CD4-positive, alpha-beta T cell treated with Interleukin-2 at 100 ng/mL for 4 hours (primary cell): ENCODE measurements at regions not wholly inside any gene's neighbourhood (a gene's known extent, or its start where the extent isn't known, plus 50 kb on each side); places are given as distances from the start of the nearest gene placed in this dataset.
"Not testable (repeated sequence)": the region's sequence is repeated elsewhere in the genome, so short reads cannot be mapped to it uniquely, and the experiment has no call there.

Source experiments
- DNase-seq: peaks from one replicate; pipeline ENCODE4 v3.0.0-alpha.2; 2020; ENCODE audit warnings: low spot score

DNA sequence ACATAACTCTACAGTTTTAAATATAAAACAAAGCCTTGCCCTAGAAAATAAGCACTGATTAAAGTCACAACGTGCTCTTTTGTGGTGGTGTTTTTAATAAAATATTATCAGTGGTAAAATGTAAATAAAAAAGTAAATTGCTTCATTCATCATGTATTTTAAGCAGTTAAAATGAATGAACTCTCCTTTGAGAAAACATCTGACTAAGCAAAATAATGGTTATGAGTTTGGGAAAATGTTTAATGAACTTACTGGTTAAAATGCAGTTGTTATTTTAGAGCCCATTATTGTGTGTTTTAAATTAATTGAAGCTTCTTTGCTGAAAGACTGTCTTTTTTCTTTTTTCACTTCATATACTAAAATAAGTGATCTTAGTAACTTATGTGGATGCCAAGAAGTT, 1007.5 kb upstream of the ARRDC3 start:
- DNase-seq: no peak

DNA sequence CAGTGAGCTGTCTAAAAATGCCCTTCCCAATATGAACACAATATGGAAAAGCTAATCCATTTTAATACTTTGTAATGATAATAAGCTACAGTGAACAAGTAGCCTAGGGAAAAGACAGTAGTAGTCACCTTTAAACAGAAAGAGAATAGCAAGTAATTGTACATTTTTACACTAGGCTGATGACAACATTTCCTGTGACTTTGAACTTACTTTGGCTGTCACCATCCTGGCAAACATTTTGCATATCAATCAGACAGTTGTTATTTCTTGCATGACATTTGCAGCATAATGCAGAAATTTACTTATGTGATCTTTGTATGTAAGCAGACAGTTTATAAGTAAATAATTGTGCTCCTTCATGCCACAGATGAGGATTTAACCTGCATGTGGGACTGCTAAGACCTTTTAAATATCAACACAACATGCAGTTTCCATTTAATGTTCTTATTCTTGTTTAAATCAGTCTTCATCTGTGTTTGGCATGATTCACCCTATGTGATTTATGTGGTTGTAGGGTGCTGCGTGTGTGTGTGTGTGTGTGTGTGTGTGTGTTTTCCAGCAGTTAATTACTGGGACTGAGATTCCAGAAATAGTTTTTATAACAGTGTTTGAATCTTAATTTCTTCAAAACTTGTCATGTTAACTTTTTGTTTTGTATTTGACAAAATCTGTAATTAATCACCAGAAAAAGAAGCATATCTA, 997.1 kb upstream of the ARRDC3 start:
- DNase-seq: no peak

DNA sequence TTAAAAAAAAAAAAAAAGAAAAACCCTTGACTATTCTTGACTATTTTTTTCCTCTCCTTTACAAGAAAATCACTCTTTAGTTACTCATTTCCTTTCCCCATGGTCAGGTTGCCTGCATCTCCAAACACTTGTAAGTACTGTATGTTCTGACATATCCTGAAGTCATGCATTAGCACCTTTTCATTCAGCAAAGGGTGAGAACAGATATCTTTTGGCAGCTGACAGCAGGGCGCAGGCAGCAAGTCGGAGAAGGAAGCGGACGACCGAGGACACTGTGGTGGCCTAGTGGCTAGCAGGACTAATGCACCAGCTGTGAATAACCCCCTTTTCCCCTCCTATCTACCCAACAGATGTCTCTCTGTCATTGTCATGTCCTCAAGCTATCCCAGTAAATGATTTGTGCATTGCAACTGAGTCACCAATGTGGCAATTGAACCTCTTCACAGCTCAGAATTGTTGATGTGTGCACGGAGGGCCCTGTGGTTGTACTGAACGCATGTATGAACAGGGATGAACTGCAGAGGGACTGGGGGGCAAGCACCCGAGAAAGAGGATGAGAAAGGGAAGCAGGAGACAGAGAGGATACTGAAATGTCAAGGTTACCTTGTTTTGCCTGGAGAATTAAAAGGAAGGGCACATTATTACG, 996.0 kb upstream of the ARRDC3 start:
- DNase-seq: no peak

DNA sequence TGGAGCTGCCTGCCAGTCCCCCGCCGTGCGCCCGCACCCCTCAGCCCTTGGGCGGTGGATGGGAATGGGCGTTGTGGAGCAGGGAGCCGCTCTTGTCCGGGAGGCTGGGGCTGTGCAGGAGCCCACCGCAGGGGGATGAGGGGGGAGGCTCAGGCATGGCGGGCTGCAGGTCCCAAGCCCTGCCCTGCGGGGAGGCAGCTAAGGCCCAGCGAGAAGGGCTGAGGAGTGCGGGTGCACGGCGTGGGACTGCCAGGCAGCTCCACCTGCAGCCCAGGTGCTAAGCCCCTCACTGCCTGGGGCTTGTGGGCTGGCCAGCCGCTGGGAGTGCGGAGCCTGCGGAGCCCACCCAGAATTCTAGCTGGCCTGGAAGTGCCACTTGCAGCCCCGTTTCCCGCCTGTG, 991.7 kb upstream of the ARRDC3 start:
- DNase-seq: no peak

DNA sequence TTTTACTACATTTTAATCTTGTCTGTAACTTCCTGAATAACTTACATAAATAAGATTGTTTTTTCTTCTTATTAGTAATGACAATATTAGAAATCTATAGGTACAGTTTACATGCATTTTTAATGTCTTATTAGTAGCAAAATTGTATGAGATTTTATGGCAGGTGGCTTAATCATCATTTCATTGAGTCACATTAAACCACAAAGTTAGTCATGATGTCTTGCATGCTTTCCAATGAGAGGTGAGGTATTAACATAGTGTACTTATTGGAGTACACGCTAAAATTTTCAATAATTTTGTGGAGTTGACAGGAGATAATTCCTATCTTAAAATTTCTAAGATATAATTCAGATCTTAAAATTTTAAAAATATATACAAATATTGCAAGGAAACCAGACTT, 989.6 kb upstream of the ARRDC3 start:
- no peak for DNase-seq

DNA sequence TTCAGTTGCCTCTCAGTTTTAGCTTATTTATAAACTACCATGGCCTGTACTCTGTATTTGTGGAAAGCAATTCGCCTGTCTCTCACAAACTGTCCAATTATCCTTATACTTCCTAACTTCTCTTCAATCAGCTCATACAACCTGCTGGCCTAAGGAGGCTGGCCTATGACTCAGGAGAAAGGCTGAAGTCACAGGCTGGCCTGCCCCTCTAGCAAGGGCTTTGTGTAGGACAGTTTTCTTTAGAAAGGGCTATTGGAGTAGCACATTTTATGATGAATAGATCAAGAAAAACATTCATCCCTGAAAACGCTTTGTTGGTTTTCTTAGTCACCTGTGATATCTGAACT, 988.7 kb upstream of the ARRDC3 start:
- DNase-seq: no peak

DNA sequence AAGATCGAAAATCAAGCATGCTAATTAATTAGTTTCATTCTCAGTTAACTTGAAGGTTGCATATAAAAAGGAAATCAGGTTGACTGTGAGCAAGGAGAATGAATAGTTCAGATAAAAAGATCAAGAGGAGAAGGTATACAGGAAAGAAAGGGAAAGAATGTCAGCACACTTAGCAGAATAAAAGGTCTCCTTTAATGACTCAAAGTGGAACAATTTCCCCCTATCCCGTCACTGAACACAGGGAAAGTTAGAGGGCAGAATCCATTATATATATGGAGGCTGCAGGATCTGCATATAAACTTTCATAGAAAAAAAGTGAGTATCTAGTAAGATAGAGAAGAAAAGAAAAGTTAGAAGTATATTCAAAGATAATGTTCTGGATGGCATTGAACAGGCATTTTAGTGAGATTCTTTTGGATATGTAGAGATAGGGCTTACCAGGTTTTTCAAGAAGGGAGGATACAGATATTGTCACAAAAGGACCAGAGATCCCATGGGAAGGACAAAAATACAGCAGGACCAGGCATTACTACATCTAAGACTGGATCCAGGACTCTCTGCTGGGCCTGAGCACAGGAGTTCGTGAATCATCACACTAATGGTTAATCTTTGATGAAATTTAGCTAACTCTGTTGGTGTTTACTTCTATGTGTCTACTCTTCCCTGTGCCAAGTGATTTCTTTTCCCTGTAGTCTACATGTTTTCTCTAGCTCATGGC, 988.2 kb upstream of the ARRDC3 start:
- DNase-seq: no peak

DNA sequence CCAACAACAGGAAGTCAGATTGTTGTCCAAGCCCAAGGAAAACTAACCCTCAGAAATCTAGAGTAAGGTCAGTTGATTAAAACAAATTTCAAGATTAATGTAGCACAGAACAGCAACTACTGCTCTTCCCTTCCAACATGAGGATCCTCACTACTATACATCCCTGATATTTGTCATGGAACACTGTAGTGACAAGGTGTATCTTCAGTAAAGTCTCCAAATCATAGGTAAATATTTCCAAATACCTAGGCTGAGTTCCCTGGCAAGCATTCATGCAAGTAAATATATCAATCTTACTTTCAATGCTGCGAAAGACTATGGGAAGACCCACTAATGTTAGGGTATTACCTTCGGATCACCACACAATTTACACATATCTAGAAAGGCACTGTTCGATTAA, 986.9 kb upstream of the ARRDC3 start:
- DNase-seq: no peak

DNA sequence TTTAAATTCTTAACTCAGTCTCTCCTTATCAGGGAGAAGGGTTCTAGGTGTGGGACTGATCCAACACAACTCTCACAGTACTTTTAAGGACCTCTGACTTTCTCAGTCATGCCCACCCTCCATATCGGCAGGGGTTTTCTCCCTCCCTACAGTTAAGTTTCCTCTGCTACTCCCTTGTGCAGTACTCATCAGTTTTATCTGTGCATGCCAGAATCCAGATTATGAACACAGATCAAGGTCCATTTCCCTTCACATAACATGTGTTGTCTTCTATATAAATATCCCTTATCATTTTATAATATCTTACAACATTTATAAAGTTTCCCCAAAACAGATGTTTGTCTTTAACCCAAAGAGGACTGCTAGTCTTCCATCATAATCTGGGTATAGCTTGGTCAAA, 986.5 kb upstream of the ARRDC3 start:
- no peak for DNase-seq

DNA sequence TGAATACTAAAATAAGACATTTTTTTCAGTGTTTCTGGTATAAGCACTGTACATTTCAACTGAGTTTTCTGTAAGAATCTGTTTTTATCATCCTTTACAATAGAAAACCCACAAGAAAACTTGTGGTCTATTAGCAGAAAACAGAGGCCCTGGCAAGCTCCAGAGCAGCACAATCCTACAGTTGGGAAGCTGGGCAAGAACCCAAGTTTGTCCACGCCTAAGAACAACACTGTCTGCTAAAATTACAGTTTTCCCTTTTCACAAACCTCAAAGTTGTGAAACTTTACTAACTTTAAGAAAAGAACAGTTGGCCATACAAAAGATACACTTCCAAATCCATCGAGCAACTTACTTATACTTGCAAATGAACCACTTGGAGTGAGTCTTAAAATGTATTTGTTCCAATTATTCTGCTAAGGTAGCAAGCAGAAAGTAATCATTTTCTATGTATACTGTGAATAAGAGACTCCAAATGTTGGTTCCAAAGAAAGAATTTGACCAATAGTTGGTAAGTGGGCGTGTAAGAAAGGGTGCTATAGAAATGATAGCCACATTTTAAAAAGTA, 982.0 kb upstream of the ARRDC3 start:
- DNase-seq: no peak

DNA sequence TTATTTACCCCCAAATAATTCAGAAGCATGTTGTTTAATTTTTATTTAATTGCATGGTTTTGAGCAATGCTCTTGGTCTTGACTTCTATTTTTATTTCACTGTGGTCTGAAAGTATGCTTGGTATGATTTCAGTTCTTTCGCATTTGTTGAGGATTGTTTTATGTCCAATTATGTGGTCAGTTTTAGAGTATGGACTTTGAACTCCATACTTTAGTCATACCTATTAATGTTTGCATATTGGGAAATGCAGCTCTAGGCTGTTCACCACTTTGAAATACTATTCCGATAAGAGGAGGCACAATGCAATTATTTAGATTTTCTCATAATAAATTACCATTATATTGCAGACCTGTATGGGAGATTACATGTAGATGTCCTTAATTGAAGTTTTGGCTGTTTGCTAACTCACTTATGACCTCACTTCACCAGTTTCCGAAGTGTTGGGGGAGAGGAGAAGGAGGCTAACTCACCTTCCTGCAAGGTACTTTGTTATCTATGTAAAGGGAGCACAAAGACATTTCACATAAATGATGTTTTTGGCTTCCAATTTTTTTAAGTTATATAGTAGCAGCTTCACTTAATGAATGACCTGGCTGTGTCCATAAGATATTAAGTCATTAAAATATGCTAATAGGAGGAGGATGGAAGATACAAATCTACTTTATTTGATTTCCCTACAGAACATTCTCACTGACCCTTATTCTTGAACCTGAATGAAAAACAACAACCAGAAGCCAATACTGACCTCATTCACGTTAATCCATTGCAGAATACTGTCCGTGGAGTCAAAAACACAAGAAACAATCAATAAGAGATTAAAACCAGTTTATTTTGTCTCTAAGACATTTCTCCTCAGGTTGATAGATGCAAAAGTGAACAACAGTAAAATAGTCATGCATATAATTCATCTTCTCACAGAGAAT, 970.3 kb upstream of the ARRDC3 start:
- no peak for DNase-seq

DNA sequence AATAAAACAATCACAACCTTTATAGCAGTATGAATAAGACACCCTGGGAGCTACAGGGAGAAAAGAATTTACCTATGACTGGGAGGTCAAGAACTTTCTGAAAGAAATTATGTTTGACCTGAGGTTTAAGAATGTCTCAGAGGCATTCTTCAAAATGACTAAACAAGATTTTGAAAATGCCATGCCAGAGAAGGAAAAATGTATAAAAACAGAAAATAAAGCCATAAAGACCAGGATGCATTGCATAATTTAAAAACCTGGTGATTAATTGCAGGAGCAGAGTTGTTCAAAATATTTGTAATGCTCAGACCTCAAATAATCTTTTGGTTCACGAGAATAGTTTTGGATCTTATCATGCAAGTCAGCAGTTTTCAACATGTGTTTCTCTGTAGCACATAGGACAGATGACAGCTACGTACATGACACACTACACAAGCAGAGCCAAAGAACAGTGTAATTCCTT, 954.7 kb upstream of the ARRDC3 start:
- no peak for DNase-seq

DNA sequence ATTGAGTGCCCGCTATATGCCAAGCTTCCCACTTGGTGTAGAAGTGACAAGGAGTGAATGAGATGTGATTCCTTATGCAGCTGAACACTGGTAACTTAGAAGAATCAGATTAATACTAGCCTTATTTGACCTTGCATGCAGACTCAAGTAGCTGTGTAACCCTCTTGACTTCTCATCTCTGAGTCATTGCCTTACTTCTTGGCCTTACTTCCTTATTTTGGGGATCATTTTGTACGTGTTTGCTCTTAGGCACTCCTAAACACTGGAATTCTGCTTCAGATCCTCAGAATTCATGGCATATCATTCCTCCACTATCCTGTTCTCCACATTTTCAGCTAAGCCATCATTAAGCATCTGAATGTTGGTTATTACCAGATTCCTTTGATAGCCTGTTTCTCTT, 948.9 kb upstream of the ARRDC3 start:
- DNase-seq: no peak

DNA sequence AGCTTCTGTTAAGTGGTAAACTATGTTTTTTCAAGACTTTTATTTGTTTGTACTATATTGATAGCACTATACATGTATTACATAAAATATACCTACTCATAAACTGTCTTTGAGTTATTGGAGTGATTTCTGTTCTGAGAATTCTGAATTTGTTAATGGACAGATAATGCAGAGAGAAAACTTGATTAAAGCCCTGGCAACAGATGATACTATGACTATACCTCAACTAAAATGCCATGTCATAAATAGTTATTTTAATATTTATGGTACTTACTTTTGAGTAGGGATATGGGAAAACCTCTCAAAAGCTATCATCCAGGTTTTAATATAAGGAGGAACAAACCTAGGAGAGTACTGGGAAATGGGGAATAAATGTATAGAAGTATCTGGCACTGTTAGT, 947.2 kb upstream of the ARRDC3 start:
- no peak for DNase-seq

DNA sequence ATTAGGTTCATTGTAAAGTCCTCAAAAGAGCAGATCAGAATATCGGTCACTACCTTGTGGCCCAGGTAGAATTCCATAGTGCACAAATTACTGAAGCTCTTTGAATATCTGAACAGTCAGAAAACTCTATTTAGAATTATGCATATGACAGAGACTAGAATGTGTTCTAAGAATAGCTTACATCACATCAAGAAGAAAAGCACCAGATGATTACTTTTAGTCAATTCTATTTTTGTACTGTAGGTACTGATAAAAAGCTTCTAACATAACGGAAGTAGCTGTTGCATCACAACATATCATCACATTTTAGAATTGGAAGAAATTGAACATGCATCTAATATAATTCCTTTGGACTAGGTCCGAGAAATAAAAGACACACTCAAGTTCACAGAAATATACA, 946.6 kb upstream of the ARRDC3 start:
- no peak for DNase-seq

DNA sequence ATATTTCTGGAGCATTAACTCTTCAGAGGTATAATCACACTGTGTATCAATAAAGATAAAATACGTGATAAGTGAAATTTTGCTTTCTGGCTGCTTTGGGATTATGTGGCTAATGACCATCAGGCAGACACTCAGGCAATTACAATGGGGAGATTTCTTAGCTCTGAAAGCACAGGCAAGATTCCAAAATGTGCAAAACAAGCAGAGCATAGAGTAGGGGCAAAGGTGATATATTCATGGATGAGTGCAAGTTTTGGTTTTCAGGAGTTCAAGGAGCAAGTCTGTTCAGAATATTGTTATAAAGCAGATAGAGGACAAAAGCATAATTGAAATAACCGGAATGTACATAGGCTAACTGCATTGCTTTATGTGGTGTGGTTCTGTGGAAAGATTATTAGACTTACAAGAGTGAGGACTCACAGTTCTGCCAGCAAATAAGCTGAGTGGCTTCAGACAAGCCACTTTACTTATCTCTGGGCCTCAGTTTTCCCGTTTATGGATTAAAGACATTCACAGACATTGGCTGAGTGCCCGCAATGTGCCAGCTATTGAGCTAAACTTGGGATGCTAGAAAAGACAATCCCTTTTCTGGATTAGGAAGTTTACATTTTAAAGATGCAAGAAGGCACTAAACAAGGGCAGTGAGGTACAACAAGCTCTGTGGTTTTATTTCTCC, 945.6 kb upstream of the ARRDC3 start:
- DNase-seq: no peak

DNA sequence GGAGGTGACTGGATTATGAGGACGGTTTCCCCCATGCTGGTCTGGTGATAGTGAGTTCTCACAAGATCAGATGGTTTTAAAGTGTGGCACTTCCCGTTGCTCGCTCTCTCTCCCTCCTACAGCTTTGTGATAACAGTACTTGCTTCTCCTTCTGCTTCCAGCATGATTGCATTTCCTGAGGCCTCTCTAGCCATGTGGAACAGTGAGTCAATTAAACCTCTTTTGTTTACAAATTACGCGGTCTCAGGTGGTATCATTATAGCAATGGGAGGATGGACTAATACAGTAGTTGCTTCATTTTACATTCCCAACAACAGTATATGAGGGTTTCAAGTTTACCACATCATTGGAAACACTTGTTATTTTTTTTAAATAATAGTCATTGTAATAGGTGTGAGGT, 937.3 kb upstream of the ARRDC3 start:
- DNase-seq: no peak

DNA sequence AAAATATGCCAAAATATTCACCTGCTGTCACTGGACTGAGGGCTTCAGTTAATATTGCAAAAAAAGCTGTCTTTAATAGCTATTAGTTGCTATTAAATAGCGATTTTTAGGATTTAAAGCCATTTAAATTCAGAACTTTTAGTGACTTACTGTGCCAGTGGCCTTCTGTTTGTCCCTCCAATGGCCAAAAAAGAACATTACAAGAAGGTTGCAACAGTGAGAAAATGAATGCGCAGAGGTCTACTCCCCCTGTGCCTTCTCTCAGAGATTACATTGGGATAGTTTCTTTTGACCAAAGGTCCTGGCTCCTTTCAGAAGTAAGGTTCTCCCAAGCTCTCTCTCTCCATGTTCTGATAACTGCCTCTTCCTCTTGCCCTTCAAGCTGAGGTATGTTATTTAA, 930.3 kb upstream of the ARRDC3 start:
- no peak for DNase-seq

DNA sequence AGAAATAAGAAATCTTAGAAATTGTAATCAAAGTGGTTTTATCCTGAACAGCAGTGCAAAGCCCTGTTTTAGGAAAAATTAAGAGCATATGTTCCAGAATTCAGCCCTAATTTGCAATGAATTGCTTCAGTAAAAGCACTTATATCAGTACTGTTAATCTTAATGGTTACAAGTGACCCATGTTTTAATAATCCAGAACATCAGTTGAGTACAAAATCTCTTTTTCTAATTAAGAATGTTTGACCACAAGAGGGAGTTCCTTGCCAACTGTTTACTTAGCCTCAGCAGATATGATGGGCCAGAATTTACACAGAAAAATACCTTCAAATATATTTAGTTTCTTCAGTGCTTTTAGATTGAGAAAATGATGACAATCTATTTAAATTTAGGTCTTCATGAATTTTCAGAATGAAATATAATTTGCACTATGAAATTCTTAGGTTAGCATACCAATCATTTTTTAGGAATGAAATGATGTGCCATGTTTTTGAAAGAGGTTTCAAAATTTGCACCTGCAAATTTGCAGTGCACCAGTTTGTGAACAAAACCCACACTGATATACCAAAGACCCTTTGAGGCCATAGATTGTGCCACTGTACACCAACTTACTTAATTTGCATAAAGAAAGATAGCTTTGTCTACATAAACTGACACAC, 926.3 kb upstream of the ARRDC3 start:
- no peak for DNase-seq

DNA sequence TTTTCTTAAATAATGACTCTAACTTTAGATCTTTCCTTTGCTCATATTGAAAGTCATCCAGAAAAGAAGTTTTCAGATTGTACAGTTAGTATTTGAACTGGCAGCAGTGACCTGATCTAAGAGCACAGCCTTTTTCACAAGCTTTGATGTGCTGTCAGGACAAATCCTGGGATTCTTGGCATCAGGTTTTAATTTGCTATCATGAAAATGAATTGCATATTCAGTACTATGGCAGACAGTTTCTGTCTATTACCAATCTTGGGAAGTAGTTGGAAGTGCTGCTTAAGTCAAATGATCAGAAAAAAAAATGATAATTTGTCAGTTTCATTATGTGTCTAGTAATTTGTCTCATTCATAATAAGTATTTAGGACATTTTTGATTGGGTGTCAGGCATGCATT, 925.6 kb upstream of the ARRDC3 start:
- no peak for DNase-seq

DNA sequence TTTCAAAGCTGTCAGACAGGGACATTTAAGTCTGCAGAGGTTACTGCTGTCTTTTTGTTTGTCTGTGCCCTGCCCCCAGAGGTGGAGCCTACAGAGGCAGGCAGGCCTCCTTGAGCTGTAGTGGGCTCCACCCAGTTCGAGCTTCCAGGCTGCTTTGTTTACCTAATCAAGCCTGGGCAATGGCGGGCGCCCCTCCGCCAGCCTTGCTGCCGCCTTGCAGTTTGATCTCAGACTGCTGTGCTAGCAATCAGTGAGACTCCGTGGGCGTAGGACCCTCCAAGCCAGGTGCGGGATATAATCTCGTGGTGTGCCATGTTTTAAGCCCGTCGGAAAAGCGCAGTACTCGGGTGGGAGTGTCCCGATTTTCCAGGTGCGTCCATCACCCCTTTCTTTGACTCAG, 919.2 kb upstream of the ARRDC3 start:
- DNase-seq: not testable (repeated sequence)
